Calu3 (cell line): ENCODE measurements at regions not wholly inside any gene's neighbourhood (a gene's known extent, or its start where the extent isn't known, plus 50 kb on each side); places are given as distances from the start of the nearest gene placed in this dataset.

Experiments used
- BruUV-seq: library from RNA; stranded (reverse); fragments of 400-500 nt; replicated peaks from 2 replicates; lab custom pipeline; 2021; lab: Mats Ljungman, UMichigan
- CTCF ChIA-PET: fragments of 300-600 bp; sonication (Branson Sonifier 250); formaldehyde crosslinking; loops from one replicate; lab custom pipeline; 2022; ENCODE audit warnings: antibody characterized with exemption; lab: Charles Lee
- DNase-seq: peaks from one replicate; pipeline ENCODE4 v3.0.0; 2022
- H3K27ac Mint-ChIP-seq: one replicate; pipeline ENCODE4 v1.8.0; 2022; ENCODE audit warnings: mixed read lengths; ENCODE audit not compliant: unreplicated experiment
- H3K27me3 Mint-ChIP-seq: one replicate; pipeline ENCODE4 v1.8.0; 2022; ENCODE audit warnings: mixed read lengths; ENCODE audit not compliant: unreplicated experiment
- H3K36me3 Mint-ChIP-seq: one replicate; pipeline ENCODE4 v1.8.0; 2022; ENCODE audit warnings: mild to moderate bottlenecking, moderate library complexity, mixed read lengths; ENCODE audit not compliant: insufficient read depth, unreplicated experiment
- H3K4me1 Mint-ChIP-seq: one replicate; pipeline ENCODE4 v1.8.0; 2022; ENCODE audit warnings: mild to moderate bottlenecking, low read depth, mixed read lengths; ENCODE audit not compliant: unreplicated experiment
- H3K4me3 Mint-ChIP-seq: one replicate; pipeline ENCODE4 v1.8.0; 2022; ENCODE audit warnings: mild to moderate bottlenecking, low read depth, moderate library complexity, mixed read lengths; ENCODE audit not compliant: unreplicated experiment
- H3K9me3 Mint-ChIP-seq: one replicate; pipeline ENCODE4 v1.8.0; 2022; ENCODE audit warnings: low read depth, mixed read lengths; ENCODE audit not compliant: unreplicated experiment
- intact Hi-C: fragments of 100-400 bp; cut with micrococcal nuclease; formaldehyde crosslinking; loops from one replicate; pipeline ENCODE4 v1.10.0; 2022; ENCODE audit not compliant: unreplicated experiment
- TF ChIP-seq, protein P1 (sequence below): fragments of 200-600 bp; IDR thresholded peaks from one replicate; pipeline ENCODE4 v1.8.0; 2022; ENCODE audit warnings: antibody characterized with exemption; ENCODE audit not compliant: unreplicated experiment

DNA sequence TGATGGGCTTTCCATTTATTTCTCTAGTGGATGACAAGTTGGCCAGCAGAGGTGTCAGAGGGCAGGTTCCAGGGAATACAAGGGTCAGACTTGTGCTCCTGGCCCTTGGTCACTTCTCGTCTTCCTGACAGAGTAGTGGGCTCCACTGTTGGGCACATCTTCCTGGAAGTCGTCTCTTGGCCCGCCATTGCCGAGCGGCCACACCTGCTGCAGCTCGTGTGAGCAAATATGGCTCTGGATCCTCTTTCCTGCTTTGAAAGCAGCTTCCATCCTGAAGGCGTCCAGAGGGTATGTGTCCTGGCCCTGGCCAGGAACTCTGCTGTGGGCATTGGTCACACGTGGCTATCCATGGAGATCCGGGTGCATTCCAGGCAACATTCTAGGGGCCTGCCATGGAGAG is 100.2 kb downstream of the SNRPN start:
- BruUV-seq, result no TSS peak
- CTCF ChIA-PET, result no interaction called here
- TF ChIP-seq, protein P1, sequence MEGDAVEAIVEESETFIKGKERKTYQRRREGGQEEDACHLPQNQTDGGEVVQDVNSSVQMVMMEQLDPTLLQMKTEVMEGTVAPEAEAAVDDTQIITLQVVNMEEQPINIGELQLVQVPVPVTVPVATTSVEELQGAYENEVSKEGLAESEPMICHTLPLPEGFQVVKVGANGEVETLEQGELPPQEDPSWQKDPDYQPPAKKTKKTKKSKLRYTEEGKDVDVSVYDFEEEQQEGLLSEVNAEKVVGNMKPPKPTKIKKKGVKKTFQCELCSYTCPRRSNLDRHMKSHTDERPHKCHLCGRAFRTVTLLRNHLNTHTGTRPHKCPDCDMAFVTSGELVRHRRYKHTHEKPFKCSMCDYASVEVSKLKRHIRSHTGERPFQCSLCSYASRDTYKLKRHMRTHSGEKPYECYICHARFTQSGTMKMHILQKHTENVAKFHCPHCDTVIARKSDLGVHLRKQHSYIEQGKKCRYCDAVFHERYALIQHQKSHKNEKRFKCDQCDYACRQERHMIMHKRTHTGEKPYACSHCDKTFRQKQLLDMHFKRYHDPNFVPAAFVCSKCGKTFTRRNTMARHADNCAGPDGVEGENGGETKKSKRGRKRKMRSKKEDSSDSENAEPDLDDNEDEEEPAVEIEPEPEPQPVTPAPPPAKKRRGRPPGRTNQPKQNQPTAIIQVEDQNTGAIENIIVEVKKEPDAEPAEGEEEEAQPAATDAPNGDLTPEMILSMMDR, result no peak
- H3K27ac Mint-ChIP-seq, result no peak overlapping the region
- DNase-seq, result no peak
- peaks cover 6% of the 10 kb centered on the region for H3K9me3 Mint-ChIP-seq
- no peak overlapping the region for H3K4me3 Mint-ChIP-seq
- intact Hi-C loops, result no loop called here
- H3K4me1 Mint-ChIP-seq, result no peaks in the 10 kb centered on the region
- H3K36me3 Mint-ChIP-seq, result no peaks in the 10 kb centered on the region
- no peaks in the 10 kb centered on the region for H3K27me3 Mint-ChIP-seq

DNA sequence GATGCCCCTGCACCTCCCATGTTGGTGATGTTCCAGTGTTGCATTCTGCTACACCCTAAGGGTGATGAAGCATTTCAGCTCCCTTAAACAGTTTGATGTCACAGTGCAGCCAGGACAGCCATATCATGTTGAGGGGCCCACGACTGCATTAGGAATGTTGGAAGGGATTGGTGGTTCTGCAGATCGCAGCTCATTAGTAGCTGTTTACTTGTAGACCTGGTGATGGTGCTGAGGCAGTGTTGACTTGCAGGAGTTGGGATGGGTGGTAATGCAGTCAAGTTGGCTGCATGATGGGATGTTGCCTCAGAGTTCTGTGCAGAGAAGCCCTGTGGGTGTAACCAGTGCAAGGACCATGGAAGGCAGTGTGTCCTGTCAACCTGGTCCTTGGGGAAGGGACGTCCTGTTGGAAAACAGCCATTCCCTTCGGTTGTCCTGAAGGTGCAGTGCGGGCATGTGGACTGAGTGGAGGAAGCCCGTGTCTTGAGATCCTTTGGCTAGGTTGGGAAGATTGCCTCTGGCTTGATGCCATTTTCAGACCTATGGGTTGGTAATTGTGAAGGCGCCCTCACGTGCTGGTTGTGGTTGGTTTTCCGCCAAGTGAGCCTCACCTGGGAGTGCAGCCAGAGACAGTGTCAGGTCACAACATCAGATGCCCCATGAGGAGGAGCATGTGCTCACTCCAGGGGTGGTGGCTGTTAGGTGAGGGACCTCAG is 100.7 kb downstream of the SNRPN start:
- intact Hi-C loops, result no loop called here
- no peaks in the 10 kb centered on the region for H3K27me3 Mint-ChIP-seq
- no peaks in the 10 kb centered on the region for H3K4me1 Mint-ChIP-seq
- CTCF ChIA-PET, result no interaction called here
- no peak overlapping the region for H3K27ac Mint-ChIP-seq
- no TSS peak for BruUV-seq
- H3K36me3 Mint-ChIP-seq, result no peaks in the 10 kb centered on the region
- H3K9me3 Mint-ChIP-seq, result peaks cover 6% of the 10 kb centered on the region
- no peak overlapping the region for H3K4me3 Mint-ChIP-seq
- no peak for DNase-seq
- TF ChIP-seq, protein P1, result no peak

DNA sequence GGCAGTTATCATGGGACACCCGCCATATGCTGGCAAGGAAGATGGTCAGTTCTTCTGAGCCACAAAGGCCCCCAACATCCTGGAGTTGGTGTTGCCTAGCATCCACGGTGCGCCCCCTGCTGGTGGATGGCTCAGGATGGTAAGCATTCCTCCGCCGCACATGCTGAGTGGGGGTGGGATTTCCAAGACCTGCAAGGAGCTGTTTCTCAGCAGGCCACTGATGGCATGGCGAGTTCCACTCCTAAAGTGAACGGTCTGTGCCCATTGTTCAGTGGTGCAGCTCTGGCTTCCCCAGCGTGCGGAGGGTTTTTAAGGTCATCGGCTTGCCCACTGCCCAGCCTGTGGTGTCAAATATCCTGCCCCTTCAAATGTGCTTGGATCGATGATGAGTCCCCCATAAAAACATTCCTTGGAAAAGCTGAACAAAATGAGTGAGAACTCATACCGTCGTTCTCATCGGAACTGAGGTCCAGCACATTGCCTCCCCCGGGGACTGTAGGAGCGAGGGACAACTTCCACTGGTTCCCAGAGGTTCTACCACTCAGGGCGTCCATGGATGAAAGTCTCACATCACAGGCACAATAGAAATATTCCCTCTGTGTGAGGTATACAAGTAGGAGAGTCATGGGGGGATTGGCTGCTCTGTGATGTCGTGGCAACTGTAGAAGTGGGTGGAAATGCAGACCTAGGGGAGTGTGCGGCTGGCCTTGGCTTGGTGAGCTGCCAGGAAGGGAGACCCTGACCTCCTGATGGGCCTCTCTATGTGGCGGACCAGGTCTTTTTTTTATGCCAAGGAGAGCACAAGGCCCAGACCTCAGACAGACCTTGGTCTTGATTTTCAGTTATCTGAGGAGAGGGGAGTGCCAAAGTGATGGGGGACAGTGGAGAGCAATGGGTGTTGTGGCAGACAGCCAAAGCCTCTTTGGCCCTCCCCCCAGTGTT is 102.0 kb downstream of the SNRPN start:
- Mint-ChIP-seq H3K36me3 (no peaks in the 10 kb centered on the region), H3K4me1 (no peaks in the 10 kb centered on the region), H3K4me3 (no peak overlapping the region), H3K27me3 (no peaks in the 10 kb centered on the region), H3K9me3 (peaks cover 6% of the 10 kb centered on the region), H3K27ac (no peak overlapping the region)
- CTCF ChIA-PET, result no interaction called here
- intact Hi-C loops, result no loop called here
- TF ChIP-seq, protein P1, result no peak
- no peak for DNase-seq
- BruUV-seq, result no TSS peak

DNA sequence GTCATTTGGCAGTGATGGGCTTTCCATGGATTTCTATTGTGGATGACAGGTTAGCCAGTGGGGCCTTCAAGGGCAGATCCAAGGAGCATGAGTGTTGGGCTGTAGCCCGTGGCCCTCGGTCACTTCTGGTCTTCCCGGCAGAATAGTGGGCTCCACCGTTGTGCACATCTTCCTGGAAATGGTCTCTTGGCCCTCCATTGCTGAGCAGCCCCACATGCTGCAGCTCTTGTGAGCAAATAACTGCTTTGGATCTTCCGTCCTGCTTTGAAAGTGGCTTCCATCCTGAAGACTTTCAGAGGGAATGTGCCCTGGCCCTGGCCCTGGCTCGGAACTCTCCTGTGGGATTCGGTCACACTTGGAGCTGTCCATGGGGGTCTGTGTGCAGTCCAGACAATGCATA is 102.8 kb downstream of the SNRPN start:
- no peaks in the 10 kb centered on the region for H3K4me1 Mint-ChIP-seq

More for the DNA sequence above, 102.8 kb downstream of the SNRPN start:
- intact Hi-C loops, result no loop called here
- BruUV-seq, result no TSS peak
- H3K9me3 Mint-ChIP-seq, result peaks cover 6% of the 10 kb centered on the region
- CTCF ChIA-PET, result no interaction called here
- no peaks in the 10 kb centered on the region for H3K36me3 Mint-ChIP-seq
- no peaks in the 10 kb centered on the region for H3K27me3 Mint-ChIP-seq
- H3K27ac Mint-ChIP-seq, result no peak overlapping the region
- DNase-seq, result no peak
- H3K4me3 Mint-ChIP-seq, result no peak overlapping the region
- TF ChIP-seq, protein P1, result no peak
